HG02623 (cell line): ENCODE measurements at regions not wholly inside any gene's neighbourhood (a gene's known extent, or its start where the extent isn't known, plus 50 kb on each side); places are given as distances from the start of the nearest gene placed in this dataset.
"Not testable (repeated sequence)": the region's sequence is repeated elsewhere in the genome, so short reads cannot be mapped to it uniquely, and the experiment has no call there.

Experiments used
- ATAC-seq: cut with Tn5 transposase; IDR thresholded peaks from one replicate; pipeline ENCODE4 v1.9.1; 2021; ENCODE audit warnings: moderate library complexity; ENCODE audit not compliant: unreplicated experiment

DNA sequence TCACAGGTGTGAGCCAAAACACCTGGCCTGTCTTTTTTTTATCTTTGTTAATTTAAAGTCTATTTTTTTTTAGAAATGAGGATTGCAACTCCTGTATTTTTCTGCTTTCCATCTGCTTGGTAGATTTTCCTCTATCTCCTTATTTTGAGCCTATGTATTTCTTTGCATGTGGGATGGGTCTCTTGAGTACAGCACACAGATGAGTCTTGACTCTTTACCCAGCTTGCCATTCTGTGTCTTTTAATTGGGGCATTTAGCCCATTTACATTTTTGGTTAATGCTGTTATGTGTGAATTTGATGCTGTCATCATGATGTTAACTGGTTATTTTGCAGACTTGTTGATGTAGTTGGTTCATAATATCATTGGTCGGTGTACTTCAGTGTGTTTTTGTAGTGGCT, 317.4 kb downstream of the IPO8 start:
- ATAC-seq, result no peak

DNA sequence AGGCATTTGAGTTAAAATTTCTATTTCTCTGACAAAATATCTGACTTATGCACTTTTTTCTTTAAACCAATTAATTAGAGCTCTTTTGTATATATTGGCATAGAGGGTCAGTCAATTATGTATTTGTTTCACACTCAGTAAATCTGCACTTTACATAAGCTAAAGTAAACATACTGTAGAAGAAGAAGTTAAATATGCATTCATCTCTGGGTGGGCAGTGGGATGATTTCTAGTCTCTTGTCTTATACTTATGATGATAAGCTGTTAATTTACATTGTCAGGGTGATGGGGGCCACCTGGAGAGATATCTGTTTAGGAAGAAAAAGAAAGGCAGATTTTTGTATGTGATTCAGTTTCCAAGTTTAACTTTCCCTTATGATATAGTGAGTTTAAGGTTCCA, 330.8 kb downstream of the IPO8 start:
- ATAC-seq, result no peak

DNA sequence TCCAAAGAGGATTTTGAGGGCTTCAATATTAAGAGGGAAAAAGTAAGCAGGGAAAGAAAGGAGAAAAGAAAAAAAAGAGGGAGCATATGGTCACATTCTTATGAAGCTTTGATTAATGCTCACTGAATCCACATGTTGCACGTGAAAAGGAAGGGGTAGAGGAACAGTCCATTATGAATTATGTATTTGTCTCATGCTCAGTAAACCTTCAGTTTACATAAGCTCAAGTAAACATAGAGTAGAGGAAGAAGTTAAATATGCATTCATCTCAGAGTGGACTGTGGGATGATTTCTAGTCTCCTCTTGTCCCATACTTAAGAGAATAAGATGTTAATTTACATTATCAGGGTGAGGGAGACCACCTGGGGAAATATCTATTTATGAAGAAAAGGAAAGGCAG, 334.5 kb downstream of the IPO8 start:
- no peak for ATAC-seq

DNA sequence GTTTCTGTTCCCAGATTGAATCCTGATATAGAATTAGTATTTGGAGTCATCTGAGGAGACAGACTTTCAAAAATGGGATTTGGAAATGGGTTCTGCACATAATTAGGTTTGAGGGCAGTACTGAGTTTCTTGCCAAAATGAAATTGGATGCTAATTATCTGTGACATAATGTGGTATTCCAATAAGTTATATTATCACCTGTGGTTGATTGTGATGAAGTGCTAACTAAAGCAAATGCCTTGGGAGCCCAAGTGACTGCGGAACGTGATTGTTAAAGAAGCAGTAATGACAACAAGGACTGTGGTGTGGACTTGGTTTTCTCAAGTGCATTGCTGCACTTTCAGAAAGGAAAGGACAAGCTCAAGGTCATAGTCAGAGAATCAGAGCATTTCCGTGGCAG, 337.0 kb downstream of the IPO8 start:
- no peak for ATAC-seq

DNA sequence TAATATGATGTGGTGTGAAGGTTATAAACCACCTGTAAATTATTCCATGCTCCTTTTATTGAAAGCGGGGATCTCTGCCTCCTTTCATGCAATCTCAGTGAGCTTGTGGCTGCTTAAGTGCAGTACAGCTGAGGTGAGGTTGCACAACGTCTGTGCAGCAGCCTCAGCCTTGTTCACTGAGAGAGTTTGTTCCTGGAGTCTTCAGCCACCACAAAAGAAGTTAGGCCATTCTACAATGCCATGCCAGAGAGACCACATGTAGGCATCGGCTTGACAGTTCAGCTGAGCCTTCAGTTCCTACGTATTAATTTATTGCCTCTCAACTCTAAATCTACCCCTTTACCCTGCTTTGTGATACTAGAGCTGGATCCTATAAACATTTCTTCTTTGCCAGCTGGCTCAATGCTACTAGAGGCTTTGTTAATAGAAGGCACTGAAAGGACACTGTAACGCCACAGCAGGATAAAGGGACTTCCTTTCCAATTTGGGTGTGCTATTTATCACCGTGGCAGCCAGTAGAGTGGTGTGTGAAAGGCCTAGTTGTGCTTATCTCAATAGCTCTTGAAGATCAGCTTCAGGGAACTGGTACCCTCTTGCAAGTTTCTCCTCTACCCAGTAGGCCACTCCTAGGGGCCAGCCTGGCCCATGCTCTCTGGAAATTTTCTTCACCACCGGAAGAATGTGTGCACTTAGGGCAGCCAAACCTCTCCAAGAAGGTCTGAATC, 337.7 kb downstream of the IPO8 start:
- no peak for ATAC-seq

DNA sequence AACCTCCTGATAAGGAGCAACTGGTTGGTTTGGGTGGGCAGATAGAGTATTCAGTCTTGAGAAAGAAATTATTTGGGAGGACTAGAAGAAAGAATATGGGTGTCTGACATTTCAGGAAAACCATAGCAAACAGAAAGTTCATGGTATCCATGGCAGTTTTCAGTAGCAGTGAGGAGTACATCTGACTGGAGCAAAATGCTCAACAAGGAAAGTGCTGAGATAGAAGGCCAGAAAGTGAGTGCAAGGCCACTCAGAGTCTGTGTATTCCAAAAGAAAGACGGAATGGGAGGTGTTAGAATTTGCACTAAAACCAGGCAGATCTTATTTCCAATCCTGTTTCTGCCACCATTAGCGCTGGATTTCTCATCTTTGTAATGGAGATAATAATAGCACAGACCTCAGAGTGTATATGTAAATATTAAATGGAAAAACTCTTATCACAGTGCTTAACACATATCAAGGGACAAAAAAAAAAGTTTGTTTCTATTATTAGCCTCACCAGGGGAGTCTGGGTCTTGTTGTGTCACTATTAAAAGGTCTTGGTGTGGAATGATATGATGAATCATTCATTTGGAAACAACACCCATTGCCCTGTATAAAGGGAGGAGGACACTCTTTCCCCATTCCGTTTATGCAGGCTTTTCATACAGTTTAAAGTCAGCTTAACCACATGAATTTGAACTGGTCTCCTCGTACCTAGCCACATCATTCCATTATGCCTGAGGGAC, 349.8 kb downstream of the IPO8 start:
- ATAC-seq, result no peak

DNA sequence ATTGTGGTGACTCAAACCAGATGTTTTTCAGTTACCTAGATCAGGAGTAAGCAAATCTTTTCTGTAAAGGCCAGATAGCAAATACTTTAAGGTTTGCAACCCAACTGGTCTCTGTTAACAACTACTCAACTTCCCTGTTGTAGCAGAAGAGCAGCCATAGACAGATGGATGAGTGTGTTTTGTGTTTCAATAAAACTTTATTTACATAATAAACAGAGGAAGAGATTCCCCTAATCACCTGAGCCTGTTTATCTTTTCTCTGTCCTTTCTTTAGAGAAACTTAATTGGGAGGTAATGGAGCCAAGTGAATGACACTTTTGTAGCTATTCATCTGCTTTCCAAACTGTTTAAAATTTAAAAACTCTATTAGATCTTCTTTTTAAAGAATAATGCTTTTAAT, 365.1 kb downstream of the IPO8 start:
- no peak for ATAC-seq

DNA sequence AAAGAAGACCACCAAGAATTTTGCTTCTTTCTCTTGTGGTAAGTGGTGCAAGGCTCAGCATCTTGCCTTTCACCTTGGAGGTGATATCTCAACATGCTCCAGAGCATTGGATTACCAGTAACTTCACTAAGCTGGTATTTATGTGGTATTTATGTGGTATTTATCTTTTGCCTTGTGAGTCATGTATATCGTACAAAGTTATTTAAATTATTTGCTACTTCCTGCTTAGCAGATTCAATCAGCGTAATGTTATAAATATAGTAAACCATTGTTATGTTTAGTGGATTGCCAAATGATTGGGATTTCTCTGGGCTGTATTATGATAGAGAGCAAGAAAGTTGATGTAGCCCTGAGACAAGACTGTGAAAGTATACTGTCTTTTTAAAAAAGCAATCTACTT, 366.4 kb downstream of the IPO8 start:
- no peak for ATAC-seq

DNA sequence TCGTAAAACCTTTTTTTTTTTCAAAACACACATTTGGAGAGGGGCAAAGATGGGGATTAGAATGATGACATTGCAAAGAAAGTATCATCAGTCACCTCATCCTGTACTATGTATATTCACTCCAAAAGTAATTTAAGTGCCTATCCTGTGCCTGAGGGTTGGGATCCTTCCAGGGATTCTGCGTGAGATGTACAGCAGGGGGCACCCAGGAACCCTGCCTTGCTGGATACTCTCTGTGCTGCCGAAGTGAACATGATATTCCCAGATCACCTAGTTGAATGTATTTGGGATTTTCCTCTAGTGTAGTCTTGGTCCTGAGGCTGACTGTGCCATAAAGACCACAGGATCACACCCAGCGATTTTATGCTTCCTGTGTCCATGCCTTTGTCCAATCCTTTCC, 372.7 kb downstream of the IPO8 start:
- ATAC-seq, result no peak

DNA sequence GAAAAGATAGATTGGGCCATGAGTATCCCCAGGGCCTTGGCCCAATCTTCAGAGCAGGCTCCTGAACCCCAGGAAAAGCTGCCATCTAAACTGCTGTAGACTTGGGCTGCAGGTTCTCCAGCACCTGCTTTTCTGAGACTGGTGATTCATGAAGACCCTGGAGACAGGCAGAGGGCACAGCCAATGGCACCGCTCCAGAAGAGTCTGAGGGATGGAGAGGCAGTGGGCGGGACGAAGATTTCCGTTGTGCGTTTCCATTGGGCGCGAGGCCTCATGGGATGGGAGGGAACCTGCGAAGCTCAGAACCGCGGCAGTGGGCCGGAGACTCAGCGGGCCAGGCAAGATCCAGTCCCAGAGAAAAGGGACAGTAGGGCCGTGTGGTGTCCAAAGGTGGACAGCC, 375.1 kb downstream of the IPO8 start:
- no peak for ATAC-seq

DNA sequence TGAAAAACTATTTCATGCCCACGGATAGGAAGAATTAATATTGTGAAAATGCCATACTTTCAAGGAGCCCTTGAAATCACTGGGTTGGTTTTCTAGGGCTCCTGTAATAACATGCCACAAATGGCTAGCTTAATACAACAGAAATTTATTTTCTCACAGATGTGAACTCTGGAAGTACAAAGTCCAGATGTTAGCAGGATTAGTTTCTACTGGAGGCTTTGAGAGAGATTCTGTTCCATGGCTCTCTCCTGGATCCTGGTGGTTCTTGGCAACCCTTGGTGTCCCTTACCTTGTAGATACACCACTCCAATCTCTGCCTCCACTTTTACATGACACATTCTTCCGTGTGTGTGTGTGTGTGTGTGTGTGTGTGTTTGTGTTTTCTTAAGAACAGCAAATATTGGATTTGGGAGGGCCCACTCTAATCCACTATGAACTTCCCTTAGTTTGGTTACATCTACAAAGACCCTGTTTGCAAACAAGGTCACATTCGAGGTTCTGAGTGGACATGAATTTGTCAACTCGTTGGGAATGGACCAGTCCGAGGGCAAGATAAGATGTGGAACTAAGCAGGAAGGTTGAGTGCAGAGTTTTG, 381.1 kb downstream of the IPO8 start:
- no peak for ATAC-seq

DNA sequence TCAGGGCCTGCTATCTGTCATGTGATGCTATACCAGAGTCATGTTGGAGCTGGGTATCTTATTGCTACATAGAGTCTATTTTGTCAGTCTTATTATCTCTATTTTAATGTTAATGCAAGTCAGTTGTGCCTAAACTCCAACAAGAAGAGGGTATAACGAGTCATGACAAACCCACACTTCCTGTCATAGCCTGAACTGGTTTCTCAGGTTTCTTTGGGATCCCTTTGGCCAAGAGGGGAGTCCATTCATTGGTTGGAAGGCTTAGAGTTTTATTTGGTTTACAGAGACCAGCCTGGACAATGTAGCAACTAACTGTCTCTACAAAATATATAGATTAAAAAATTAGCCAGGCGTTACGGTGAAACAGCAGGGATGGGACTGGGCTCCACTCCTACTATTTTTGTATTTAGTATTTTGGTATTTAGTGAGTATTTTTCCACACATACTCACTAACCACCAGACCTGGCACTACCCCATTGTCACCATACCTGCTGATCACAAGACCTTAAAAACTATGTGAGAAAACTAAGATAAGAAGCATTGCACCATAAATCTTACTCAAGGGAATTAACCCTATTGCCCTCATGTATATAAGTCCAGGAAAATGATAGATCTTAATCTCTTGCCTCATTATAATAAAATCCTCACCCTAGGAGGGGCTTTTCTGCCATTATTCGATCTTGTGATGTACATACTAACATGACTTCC, 387.5 kb downstream of the IPO8 start:
- no peak for ATAC-seq

DNA sequence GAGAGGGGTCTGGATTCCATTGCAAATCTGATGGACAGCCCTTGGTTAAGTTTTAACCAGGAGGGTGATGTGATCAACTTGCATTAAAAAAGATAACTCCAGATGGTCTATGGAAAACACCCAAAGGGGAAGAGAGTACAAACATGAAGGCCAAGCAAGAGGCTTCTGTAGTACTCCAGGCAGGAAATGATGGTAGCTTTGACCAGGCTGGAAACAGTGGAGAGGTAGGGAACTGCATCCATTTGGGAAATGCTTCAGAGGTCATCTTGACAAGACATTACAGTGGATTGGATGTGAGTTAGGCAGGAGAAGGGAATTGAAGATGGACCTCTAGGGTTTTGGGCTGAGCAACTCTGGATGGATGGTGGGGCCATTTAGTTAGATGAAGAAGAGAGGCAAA, 391.1 kb downstream of the IPO8 start:
- ATAC-seq, result no peak

DNA sequence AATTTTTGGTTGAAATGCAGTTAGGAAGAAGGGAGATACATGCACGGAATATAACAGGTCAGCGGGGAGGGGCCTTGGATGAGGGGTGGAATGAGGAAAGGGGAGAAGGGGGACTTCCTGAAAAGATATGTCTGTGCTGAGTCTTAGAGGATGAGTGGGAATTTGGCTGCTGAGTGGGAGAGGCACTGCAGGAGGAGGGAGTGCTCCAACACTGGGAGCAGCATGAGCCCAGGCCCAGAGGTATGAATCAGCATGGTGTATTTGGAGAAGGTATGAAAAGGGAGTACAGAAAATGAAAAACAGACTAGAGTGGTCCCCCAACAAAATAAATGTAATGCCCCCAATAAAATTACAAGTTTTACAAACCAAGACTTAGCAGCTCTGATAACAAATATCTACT, 394.4 kb downstream of the IPO8 start:
- ATAC-seq, result no peak

DNA sequence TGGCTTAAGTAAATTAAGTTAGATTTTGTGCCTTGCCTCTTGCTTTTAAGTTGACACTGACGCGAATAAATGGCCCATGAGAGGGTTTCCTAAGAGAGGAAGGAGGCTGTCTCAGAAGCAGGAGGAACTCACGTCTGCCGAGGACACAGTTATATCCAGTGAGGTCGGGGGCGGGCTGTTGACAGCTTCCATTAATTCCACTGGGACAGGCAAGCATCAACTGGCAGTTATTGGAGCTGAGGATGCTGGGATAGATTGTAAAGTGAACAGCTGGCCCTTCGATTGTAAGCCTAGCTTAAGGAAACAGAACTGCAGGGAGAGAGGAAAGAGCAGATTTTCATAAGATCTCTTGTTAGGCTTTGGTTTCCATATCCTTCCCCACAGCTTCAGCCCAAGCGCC, 399.2 kb downstream of the IPO8 start:
- no peak for ATAC-seq

DNA sequence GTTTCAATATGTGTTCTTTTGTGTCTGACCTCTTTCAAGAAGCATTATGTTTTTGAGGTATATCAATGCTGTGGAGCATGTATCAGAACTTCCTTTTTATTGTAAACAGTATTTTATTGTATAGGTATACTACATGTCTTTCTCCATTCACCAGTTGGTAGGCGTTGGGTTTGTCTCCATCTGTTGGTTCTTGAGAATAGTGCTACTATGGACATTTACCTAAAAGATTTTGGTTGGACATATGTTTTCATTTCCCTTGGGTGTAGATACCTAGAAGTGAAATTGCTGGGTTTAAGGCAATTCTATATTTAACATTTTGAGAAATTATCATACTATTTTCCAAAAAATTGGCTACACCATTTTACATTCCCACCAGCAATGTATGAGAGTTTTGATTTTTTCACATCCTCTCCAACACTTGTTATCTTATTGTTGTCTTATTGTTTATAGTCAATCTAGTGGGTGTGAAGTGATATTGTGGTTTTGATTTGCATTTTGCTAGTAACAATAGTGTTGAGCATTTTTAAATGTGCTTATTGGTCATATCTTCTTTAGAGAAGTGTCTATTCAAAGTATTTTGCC, 409.2 kb downstream of the IPO8 start:
- ATAC-seq, result no peak

DNA sequence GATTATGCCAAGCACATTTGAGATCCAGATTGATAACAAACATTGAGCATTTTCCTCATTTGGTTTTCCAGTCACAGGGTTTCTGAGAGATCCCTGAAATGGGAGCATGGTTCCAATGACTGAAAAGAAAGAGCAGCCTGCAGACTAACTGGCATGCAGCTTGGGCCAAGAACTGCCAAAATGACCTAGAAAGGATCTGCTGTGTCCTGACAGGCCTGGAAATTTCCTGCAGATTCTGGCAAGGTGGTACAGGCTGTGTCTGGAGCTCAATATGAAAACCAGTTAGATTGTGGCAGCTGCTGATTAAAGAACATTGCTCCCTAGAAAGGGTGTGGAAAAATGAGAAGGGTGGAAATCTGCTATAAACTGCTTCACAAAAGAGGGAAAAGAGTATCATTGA, 417.3 kb downstream of the IPO8 start:
- ATAC-seq, result no peak

DNA sequence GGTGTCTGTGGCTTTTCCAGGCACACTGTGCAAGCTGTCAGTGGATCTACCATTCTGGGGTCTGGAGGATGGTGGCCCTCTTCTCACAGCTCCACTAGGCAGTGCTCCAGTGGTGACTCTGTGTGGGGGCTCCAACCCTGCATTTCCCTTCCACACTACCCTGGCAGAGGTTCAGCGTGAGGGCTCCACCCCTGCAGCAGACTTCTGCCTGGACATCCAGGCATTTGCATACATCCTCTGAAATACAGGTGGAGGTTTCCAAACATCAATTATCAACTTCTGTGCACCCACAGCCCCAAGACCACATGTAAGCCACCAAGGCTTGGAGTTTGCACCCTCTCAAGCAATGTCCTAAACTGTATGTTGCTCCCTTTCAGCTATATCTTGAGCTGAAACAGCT, 423.2 kb downstream of the IPO8 start:
- ATAC-seq, result not testable (repeated sequence)

DNA sequence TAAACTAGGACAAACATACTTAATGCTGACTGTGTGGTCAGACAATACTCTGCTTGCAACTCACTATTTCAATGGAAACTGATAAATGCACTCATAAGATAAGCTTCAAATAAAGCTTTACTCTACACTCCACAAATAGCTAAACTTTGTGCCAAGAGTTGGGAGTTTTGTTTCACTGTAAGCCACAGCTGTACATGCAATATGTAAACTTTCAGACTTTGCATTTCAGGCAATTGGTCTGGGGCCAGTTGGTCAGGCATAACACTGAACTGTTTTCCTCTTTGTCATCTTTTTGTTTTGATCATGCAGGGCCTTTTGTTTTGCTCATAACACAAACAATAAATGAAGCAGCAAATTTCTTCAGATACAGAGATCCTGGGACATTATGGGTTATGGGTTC, 426.2 kb downstream of the IPO8 start:
- ATAC-seq, result no peak

DNA sequence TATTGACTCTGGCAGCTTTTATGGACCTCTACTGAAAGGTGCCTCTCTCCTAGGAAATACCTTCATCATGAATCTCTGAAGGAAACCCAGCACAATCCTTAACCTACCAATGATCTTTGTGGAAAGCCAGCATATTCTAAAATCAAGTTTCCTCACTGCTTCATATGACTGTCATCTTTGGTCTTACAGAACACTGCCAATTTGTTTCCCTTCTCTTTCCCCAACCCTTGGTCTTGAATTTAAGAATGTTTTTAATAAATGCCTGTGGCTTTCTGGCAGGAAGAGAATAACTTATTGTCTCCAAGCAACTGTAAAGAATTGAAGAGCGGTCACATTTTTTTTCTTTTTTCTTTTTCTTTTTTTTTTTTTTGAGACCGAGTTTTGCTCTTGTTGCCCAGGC, 427.6 kb downstream of the IPO8 start:
- ATAC-seq, result no peak

DNA sequence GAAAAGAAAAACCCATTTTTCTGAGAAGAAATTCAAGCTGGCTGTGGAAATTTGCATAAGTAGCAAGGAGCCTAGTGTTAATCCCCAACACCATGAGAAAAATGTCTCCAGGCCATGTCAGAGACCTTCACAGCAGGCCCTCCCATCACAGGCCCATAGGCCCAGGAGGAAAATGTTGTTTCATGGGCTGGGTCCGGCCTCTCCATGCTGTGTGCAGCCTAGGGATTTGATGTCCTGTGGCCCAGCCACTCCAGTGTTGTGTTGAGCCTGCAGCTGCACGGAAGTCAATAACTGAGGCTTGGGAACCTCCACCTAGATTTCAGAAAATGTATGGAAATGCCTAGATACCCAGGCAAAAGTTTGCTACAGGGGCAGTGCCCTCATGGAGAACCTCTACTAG, 432.2 kb downstream of the IPO8 start:
- no peak for ATAC-seq
